ENCODE measurements at regions not wholly inside any gene's neighbourhood (a gene's known extent, or its start where the extent isn't known, plus 50 kb on each side); places are given as distances from the start of the nearest gene placed in this dataset.
A peak's percentile ranks its signal among the peaks of the same experiment; 100 is the strongest.
"Not testable (repeated sequence)": the region's sequence is repeated elsewhere in the genome, so short reads cannot be mapped to it uniquely, and the experiment has no call there.

DNA sequence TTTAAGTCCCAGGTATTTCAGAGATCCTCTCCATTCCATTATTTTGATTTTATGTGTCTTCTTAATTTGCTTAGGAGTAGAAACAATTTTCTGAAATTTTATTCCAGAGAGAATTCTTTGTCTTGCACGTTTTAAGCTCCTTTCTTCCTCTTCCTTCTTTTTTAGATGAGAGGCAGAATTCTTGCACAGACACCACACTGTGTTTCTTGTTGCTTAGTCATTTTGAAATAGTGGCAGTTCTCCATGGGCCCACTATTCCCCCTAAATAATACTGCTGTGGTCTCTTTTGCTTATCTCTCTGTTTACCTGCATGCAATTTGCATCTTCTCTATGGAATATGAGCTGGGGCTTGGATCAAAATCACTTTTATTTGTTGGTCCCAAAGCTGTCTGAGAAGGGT is 54.3 kb upstream of the WAC start:
- no peak for ATAC-seq
- intact Hi-C loops (cut with micrococcal nuclease) = no loop called here
- DNase-seq = no peak

GRCh38 chr10:28479425-28479865 is 53.5 kb upstream of the WAC start:
- intact Hi-C loops (cut with micrococcal nuclease) = no loop called here
- peak; percentile 25 for DNase-seq
- no peak for ATAC-seq

GRCh38 chr10:28479927-28480627 is 52.8 kb upstream of the WAC start:
- intact Hi-C loops (cut with micrococcal nuclease) = no loop called here
- ATAC-seq (no peak), DNase-seq (no peak)

DNA sequence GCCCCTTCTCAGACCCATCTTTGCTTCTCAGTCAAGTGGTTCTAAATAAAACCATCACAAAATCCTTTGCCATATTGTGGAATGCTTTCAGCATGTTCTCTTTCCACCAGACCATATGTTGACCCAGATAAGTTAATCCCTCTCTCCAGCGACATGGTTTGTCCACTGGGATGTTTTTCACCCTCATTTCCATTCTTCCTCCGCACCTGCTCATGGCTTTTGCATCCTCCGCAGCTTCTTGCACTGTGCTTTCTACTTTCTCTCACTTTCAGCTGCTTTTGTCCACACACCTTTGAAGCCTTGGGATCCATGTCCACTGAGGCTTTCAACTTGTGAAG is 52.3 kb upstream of the WAC start:
- DNase-seq (no peak), ATAC-seq (no peak)
- intact Hi-C loops (cut with micrococcal nuclease) = no loop called here

DNA sequence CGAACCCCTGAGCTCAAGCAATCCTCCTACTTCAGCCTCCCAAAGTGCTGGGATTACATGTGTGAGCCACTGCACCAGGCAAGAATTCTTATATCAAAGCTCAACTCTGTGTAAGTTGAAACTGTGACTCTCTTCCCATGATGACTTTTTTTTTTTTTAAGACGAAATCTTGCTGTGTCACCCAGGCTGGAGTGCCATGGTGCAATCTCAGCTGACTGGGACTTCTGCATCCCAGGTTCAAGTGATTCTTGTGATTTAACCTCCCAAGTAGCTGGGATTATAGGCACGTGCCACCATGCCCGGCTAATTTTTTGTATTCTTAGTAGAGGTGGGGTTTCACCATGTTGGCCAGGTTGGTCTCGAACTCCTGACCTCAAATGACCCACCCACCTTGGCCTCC is 51.6 kb upstream of the WAC start:
- DNase-seq; ATAC-seq; intact Hi-C loops (cut with micrococcal nuclease): not testable (repeated sequence)

DNA sequence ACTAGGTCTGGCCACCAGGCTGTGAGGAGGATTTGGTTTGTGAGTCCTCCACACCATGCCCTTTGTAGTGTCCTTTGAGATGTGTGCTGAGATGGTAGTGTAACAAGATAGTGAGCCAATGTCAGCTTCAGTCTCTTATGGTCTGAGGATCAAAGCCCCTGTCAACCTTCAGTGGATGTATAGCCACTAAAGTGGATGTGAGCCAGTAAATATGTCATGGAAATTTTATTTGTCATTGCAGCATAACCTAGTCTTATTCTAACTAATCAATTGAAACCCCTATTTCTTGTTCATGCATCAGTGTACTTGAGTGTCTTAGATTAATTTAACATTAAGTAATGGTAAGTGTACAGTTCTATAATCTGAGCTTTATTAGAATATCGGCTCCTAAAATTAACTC is 51.0 kb upstream of the WAC start:
- DNase-seq (no peak), ATAC-seq (no peak)
- intact Hi-C loops (cut with micrococcal nuclease) = no loop called here

Measured in left ventricle myocardium superior (tissue), 1 donor.